Ovary (tissue), 7 donors: ENCODE measurements at regions not wholly inside any gene's neighbourhood (a gene's known extent, or its start where the extent isn't known, plus 50 kb on each side); places are given as distances from the start of the nearest gene placed in this dataset.

Source experiments
- DNase-seq, 5 donors: peaks; one replicate each; pipeline ENCODE4 v3.0.0-alpha.2; 2019 to 2020
- H3K27ac ChIP-seq, 2 donors: fragments of 200-600 bp; one replicate each; pipeline versions ENCODE4 v1.5.1 to v1.8.0; 2019 to 2022
- H3K27me3 ChIP-seq: fragments of 200-600 bp; one replicate; pipeline ENCODE4 v1.8.0; 2022
- H3K36me3 ChIP-seq: fragments of 200-600 bp; sonication (generic); one replicate; pipeline ENCODE4 v1.5.1; 2019
- H3K4me1 ChIP-seq: one replicate; pipeline ENCODE4 v1.8.1; 2013; ENCODE audit warnings: mild to moderate bottlenecking, moderate library complexity; ENCODE audit not compliant: insufficient read depth
- H3K4me3 ChIP-seq: fragments of 200-600 bp; sonication (generic); one replicate; pipeline ENCODE4 v1.5.1; 2017
- H3K9me3 ChIP-seq, 2 donors: fragments of 200-600 bp in 1 of 2; sonication (generic) in 1 of 2; one replicate each; pipeline versions ENCODE4 v1.5.1 to v1.8.1; 2013 to 2019; ENCODE audit warnings: mild to moderate bottlenecking in 1 of 2, moderate library complexity in 1 of 2
- EP300 ChIP-seq: sonication (generic); formaldehyde crosslinking; IDR thresholded peaks from one replicate; pipeline ENCODE4 v1.6.1; 2017; ENCODE audit warnings: antibody characterized with exemption
- POLR2A ChIP-seq: fragments of 450-650 bp; IDR thresholded peaks from one replicate; pipeline ENCODE4 v1.6.1; 2017; ENCODE audit warnings: antibody characterized with exemption, mild to moderate bottlenecking, moderate library complexity
- WGBS, 3 donors: extraction: QIAGEN DNeasy Blood & Tissue Kit in 1 of 3; methylation state at CpG; one replicate each; pipeline versions ENCODE4 v1.1.5 to v1.1.7; 2013 to 2017; 5-methylcytosine and 5-hydroxymethylcytosine counted together
- intact Hi-C, 4 donors: fragments of 100-400 bp; cut with DNase I; formaldehyde crosslinking; loops; one replicate each; pipeline versions ENCODE4 v1.11.0 to v1.15.1; 2022 to 2023
- TF ChIP-seq, protein P1 (sequence below), 3 donors: fragments of 450-650 bp in 2 of 3; fragments of 200-600 bp in 1 of 3; IDR thresholded peaks; one replicate each; pipeline versions ENCODE4 v1.5.1 to v1.8.0; 2016 to 2022; ENCODE audit warnings: antibody characterized with exemption in 3 of 3, mild to moderate bottlenecking in 1 of 3
- donor health status: DM: no; HTN: no; CAD: no; lungs with moderate emphysema.
- donor health status: DM: no; HTN: no; CAD: no.
- donor health status: Bipolar disorder and iron deficiency.
- donor health status: DM: no; HTN: no; CAD: no.
- donor health status: DM: yes; HTN: yes; CAD: no.

DNA sequence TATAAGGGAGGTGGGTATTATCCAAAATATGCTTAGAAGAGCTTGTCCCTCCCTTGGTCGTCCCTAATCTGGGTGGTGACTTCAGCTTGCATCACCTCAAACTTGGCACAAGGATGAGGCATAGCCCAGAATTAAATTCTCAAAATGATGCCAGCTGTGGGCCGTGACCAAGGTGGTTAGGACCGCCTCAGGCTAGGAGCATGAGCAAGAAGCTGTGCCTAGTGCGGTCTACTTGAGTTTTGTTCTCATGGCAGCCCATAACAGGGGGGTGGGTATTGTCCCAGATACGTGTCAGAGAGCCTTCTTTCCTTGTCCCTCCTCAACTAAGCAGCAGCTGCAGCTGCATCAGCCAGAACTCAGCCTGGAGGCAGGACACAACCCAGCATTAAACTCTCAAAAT lies 2620.0 kb downstream of the PCDH7 start:
- no peak for DNase-seq
- 75 to 82% (median 81%) methylated on average over 5 of the region's 5 CpGs for WGBS, 3 donors

DNA sequence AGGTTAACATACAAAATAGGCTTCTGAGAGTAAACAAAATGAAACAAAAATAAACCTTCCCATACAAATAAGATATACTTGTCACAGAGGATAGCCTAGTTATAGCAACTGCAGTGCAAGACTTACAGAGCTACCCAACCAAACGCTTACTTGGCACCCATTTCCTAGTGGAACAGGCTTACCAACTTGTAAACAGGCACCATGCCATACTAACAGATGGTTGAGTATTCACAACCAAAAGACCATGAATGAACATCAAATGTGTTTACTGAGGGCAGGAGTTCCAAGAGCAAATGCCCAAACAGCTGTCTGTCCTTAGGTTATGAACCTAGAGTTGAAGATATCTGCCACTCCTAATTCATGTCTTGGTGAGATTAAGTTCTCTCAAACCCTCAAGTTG lies 2629.2 kb downstream of the PCDH7 start:
- WGBS, 3 donors = 83 to 88% (median 86%) methylated on average over 1 of the region's 1 CpG
- no peak for DNase-seq

More for the DNA sequence above, 2620.0 kb downstream of the PCDH7 start:
- no peaks in the 10 kb centered on the region for H3K9me3 ChIP-seq
- intact Hi-C loops = no loop called here
- TF ChIP-seq EP300 = no peak
- TF ChIP-seq, protein P1, sequence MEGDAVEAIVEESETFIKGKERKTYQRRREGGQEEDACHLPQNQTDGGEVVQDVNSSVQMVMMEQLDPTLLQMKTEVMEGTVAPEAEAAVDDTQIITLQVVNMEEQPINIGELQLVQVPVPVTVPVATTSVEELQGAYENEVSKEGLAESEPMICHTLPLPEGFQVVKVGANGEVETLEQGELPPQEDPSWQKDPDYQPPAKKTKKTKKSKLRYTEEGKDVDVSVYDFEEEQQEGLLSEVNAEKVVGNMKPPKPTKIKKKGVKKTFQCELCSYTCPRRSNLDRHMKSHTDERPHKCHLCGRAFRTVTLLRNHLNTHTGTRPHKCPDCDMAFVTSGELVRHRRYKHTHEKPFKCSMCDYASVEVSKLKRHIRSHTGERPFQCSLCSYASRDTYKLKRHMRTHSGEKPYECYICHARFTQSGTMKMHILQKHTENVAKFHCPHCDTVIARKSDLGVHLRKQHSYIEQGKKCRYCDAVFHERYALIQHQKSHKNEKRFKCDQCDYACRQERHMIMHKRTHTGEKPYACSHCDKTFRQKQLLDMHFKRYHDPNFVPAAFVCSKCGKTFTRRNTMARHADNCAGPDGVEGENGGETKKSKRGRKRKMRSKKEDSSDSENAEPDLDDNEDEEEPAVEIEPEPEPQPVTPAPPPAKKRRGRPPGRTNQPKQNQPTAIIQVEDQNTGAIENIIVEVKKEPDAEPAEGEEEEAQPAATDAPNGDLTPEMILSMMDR (IDR thresholded peaks at IDR 0.05) = no peak
- TF ChIP-seq POLR2A = no peak
- H3K4me3 ChIP-seq = no peak overlapping the region
- H3K27ac ChIP-seq = no peak overlapping the region
- no peaks in the 10 kb centered on the region for H3K27me3 ChIP-seq
- H3K36me3 ChIP-seq = no peaks in the 10 kb centered on the region
- H3K4me1 ChIP-seq = no peaks in the 10 kb centered on the region

DNA sequence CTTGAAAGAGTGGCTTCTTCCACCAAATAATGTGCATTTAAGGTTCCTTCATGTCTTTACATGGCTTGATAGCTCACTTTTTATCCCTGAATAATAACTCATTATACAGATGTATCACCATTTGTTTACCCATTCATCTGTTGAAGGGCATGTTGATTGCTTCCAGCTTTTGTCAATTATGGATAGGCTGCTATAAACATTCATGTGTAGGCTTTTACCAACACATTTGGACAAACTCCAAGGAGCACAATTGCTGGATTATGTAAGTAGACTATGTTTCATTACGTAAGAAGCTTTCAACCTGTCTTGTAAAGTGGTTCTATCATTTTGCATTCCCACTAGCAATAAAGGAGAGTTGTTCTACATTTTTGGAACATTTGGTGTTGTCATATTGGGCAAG lies 2637.0 kb downstream of the PCDH7 start:
- intact Hi-C loops = no loop called here
- no peak overlapping the region for H3K4me3 ChIP-seq
- H3K27me3 ChIP-seq = no peaks in the 10 kb centered on the region
- WGBS, 3 donors = 70 to 84% (median 76%) methylated on average over 1 of the region's 1 CpG
- no peak overlapping the region for H3K27ac ChIP-seq
- TF ChIP-seq EP300 (no peak), POLR2A (no peak)
- TF ChIP-seq, protein P1 (IDR thresholded peaks at IDR 0.05) = no peak
- H3K36me3 ChIP-seq = no peaks in the 10 kb centered on the region
- DNase-seq = no peak
- H3K4me1 ChIP-seq = no peaks in the 10 kb centered on the region
- no peaks in the 10 kb centered on the region for H3K9me3 ChIP-seq

More for the DNA sequence above, 2629.2 kb downstream of the PCDH7 start:
- Histone ChIP-seq H3K4me3 (no peak overlapping the region), H3K27ac (no peak overlapping the region), H3K36me3 (no peaks in the 10 kb centered on the region), H3K9me3 (no peaks in the 10 kb centered on the region), H3K4me1 (no peaks in the 10 kb centered on the region), H3K27me3 (no peaks in the 10 kb centered on the region)
- intact Hi-C loops = no loop called here
- TF ChIP-seq, protein P1 (IDR thresholded peaks at IDR 0.05) = no peak
- TF ChIP-seq EP300 (no peak), POLR2A (no peak)

DNA sequence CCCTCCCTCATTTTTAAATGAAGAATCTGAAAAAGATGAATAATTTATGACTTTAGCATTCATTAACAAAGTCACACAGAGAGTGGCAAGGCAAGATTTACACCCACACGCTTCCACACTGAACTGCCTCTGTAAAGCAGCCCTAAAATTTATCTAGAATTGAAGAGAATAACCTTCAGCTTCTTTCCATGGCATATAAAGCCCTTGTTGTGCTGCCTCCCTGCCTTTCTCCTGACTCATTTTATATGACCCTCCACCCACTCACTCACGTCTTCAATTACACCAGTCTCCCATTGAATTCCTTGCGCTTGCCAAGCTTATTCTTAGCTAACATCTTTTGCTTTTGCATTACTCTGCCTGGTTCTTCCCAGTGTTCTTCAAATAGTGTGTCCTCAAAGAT lies 2649.3 kb downstream of the PCDH7 start:
- H3K9me3 ChIP-seq = no peaks in the 10 kb centered on the region
- WGBS, 3 donors = 32 to 42% (median 35%) methylated on average over 3 of the region's 3 CpGs
- H3K4me3 ChIP-seq = no peak overlapping the region
- H3K27ac ChIP-seq = no peak overlapping the region
- TF ChIP-seq EP300 (no peak), POLR2A (no peak)
- TF ChIP-seq, protein P1 (IDR thresholded peaks at IDR 0.05) = no peak
- no peaks in the 10 kb centered on the region for H3K27me3 ChIP-seq
- intact Hi-C loops = no loop called here
- no peak for DNase-seq
- no peaks in the 10 kb centered on the region for H3K36me3 ChIP-seq
- no peaks in the 10 kb centered on the region for H3K4me1 ChIP-seq

DNA sequence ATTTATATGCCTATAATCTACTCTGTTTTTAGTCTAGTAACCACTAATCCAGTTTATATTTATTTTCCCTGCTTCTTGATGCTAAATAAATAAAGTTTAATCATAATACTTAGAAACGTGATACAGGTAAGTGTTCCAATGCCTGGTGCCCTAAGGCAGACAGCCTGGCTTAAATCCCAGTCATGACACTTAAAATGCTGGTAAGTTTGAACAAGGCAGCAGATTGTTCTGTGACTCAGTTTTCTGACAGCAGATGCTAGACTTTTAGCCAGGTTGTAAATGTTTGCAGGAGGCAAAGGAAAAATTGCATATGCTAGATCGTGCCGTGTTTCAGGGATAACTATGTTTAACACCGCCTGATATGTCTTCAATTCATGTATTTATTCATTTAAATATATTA lies 2661.6 kb downstream of the PCDH7 start:
- TF ChIP-seq, protein P1 (IDR thresholded peaks at IDR 0.05) = no peak
- TF ChIP-seq POLR2A = no peak
- TF ChIP-seq EP300 = no peak
- Histone ChIP-seq H3K9me3 (no peaks in the 10 kb centered on the region), H3K4me1 (no peaks in the 10 kb centered on the region), H3K36me3 (no peaks in the 10 kb centered on the region), H3K4me3 (no peak overlapping the region), H3K27me3 (no peaks in the 10 kb centered on the region), H3K27ac (no peak overlapping the region)
- intact Hi-C loops = no loop called here
- DNase-seq = no peak
- WGBS, 3 donors = 78 to 90% (median 85%) methylated on average over 4 of the region's 4 CpGs
